ENCODE measurements at regions not wholly inside any gene's neighbourhood (a gene's known extent, or its start where the extent isn't known, plus 50 kb on each side); places are given as distances from the start of the nearest gene placed in this dataset.

DNA sequence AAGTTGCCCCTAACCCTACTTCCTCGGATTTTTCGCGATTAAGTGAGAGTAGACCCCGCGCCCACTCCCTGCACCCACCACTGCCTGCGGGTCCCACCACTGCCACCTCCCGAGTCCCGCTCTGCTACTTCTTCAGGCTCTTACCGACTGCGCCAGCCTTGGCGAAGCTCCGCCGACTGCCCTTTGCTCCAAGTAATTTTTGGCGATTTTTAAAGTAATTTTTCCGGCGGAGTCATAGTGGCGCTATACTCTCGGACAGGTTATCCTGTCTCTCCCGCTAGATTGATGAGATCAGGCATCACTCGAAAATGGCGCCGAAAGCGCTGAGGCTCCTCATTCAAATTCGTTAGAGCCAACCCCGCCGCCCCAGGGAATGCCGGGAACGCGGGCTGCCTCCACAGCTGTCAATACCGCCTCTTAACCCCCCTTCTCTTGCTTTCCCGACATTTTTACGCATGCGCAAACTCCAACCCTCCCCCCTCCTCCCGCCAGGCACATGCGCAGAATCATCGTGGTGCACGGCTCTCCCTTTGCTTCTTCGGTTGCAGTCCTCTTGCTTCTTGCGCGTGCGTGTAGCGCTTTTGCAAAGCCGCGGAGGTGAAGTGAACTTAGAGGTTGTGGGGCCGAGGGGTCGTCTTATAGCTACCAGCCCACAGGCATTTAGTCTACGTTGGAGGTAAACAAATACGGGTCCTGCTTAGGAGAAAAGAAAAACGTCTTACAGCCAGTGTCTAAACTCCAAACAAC, 66.6 kb downstream of the KCNRG start:
- Histone ChIP-seq H3K27ac (peak overlapping the region; percentile 30 to 91 (median 77)), H3K4me3 (peak overlapping the region; percentile 42 to 82 (median 70)), H3K36me3 (peaks cover 0 to 7% (median 0%) of the 10 kb centered on the region in 9 donors), H3K9me3 (no peaks in the 10 kb centered on the region), H3K4me1 (peaks cover 0 to 82% (median 30%) of the 10 kb centered on the region in 9 donors), H3K27me3 (peaks cover 0 to 5% (median 0%) of the 10 kb centered on the region in 7 donors)
- peak in 3 of 9 donors; percentile 18 to 30 (median 23) for TF ChIP-seq CTCF (IDR thresholded peaks at IDR 0.05)
- WGBS, 2 donors = 0% methylated on average over 49 of the region's 49 CpGs
- peak; percentile 95 to 98 (median 97) for ATAC-seq
- peak; percentile 96 to 98 for DNase-seq
- intact Hi-C loops (cut with DNase I) = loop anchor here (1.0 to 10.0 kb wide), 19 partner anchors 40 to 833 kb away; partner anchors contain the start of gene TRIM13 (in 7 of the 10)

GRCh38 chr13:50082426-50083281, 67.4 kb downstream of the KCNRG start:
- intact Hi-C loops (cut with DNase I) = loop anchor here (1.0 to 10.0 kb wide), 18 partner anchors 40 to 832 kb away; partner anchors contain the start of gene TRIM13 (in 6 of the 10)
- H3K27me3 ChIP-seq = peaks cover 0 to 5% (median 0%) of the 10 kb centered on the region in 7 donors
- H3K36me3 ChIP-seq = peaks cover 0 to 8% (median 0%) of the 10 kb centered on the region in 9 donors
- 5 to 10% methylated on average over 28 of the region's 28 CpGs for WGBS, 2 donors
- TF ChIP-seq CTCF (IDR thresholded peaks at IDR 0.05) = no peak
- no peaks in the 10 kb centered on the region for H3K9me3 ChIP-seq
- peaks cover 0 to 74% (median 30%) of the 10 kb centered on the region in 9 donors for H3K4me1 ChIP-seq
- ATAC-seq (peak; percentile 3 to 64 (median 52)), DNase-seq (peak; percentile 37 to 39)
- peak overlapping the region; percentile 42 to 82 (median 70) for H3K4me3 ChIP-seq
- peak overlapping the region in 9 of 10 donors; percentile 41 to 91 (median 64) for H3K27ac ChIP-seq

DNA sequence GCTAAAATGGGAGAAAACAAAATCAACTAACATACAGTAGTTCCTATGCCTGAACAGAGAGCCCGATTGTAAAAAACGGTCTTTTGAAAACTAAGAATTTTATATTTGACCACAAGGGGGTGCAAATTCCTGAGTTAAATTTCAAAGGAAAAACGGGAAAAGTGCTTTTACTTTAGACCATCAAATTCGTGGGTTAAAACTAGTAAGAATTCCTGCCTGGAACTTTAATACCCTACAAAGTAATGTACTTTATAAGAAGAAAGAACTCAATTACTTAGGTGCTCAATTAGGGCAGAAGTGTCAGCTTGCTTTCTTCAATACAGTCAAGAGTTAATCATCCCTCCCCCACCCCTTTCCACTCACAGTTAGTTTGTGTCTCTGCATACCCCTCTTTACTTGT, 69.8 kb downstream of the KCNRG start:
- no peaks in the 10 kb centered on the region for H3K27me3 ChIP-seq
- H3K9me3 ChIP-seq = no peaks in the 10 kb centered on the region
- peaks cover 0 to 50% (median 24%) of the 10 kb centered on the region in 9 donors for H3K4me1 ChIP-seq
- WGBS, 2 donors = 1 to 2% methylated on average over 4 of the region's 4 CpGs
- peak; percentile 56 to 76 (median 65) for TF ChIP-seq CTCF (IDR thresholded peaks at IDR 0.05)
- ATAC-seq = no peak
- H3K4me3 ChIP-seq = peak overlapping the region in 5 of 10 donors; percentile 0 to 27 (median 18)
- no peak for DNase-seq
- H3K27ac ChIP-seq = peak overlapping the region in 2 of 10 donors; percentile 0 to 44
- intact Hi-C loops (cut with DNase I) = loop anchor here in 9 of 10 donors (2.0 to 10.0 kb wide), 10 partner anchors 37 to 830 kb away; partner anchors contain the start of gene TRIM13 (in 1 of the 9)
- peaks cover 0 to 8% (median 0%) of the 10 kb centered on the region in 9 donors for H3K36me3 ChIP-seq

- intact Hi-C loops (cut with DNase I) = loop anchor here in 8 of 10 donors (5.0 to 10.0 kb wide), 9 partner anchors 33 to 825 kb away; partner anchors contain the start of gene TRIM13 (in 1 of the 8)
- Histone ChIP-seq H3K4me1 (peaks cover 0 to 37% (median 13%) of the 10 kb centered on the region in 9 donors), H3K9me3 (no peaks in the 10 kb centered on the region), H3K27me3 (no peaks in the 10 kb centered on the region), H3K27ac (no peak overlapping the region), H3K36me3 (peaks cover 0 to 14% (median 0%) of the 10 kb centered on the region in 9 donors), H3K4me3 (no peak overlapping the region)
- TF ChIP-seq CTCF (IDR thresholded peaks at IDR 0.05) = no peak
- WGBS, 2 donors = 98 to 100% methylated on average over 1 of the region's 1 CpG
- ATAC-seq (no peak), DNase-seq (no peak)
Observed at GRCh38 chr13:50089633-50090032, 74.4 kb downstream of the KCNRG start.
